GM21515 (cell line): ENCODE measurements at regions not wholly inside any gene's neighbourhood (a gene's known extent, or its start where the extent isn't known, plus 50 kb on each side); places are given as distances from the start of the nearest gene placed in this dataset.

Experiments
- ATAC-seq: cut with Tn5 transposase; IDR thresholded peaks from one replicate; pipeline ENCODE4 v1.9.1; 2021; ENCODE audit not compliant: unreplicated experiment

DNA sequence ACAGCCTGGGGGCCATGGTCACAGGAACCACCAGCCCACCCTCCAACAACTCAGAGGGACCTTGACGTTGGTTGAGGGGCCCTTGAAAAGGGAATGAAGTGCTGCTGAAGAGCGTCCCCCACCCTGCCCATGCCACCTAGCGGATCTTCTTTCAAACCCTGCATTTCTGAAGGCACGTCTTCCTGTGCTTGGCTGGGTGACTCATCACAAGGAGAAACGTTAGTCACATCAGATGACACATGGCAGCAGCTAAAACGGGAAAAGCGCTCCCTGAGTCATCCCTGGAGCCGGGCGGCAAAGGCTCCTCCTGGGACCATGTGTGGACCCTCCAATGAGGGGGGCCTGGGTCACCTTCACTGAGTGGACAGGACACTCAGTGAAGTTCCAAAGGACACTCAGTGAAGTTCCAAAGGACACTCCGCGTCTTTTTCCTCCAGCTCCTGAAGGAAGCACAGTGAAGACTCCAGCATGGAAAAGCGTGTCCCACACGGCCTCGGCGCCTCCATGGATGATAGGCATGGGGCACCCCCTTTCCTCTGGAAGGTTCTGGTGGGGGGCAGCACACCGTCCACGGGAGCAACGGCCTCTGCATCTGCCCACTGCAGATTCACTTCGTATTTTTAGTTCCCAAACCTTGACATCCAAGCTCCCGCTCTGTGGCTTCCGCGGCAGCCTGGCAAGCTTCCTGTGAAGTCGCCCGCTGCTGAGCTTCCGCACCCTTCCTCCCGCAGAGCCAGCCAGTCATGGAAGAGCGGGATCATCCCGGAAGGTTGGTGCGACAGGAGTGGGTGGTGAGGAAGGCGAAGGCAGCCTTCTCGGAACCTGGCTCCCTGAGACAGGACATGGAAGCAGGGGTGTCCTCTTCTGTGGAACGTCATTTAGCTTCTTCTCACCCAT is 383.4 kb downstream of the VRK1 start:
- ATAC-seq, result no peak

DNA sequence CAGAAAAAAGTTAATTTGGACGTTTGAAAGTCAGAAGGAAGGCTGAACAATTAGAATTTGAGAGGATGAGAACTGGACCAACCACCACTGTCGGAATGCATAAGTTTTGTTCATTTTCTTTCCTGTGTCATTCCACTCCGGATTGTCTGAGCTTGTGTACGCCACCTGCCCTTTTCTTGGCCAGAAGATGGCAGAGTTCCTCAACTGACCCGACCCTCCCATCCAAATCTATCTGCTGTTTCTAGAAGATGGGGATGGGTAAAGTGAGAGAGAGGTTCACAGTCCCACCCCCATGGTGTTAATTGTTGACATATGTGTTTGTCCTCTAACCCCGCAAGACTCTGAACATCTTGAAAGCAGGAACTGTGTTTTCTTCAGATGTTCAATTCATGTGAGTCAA is 388.0 kb downstream of the VRK1 start:
- no peak for ATAC-seq

DNA sequence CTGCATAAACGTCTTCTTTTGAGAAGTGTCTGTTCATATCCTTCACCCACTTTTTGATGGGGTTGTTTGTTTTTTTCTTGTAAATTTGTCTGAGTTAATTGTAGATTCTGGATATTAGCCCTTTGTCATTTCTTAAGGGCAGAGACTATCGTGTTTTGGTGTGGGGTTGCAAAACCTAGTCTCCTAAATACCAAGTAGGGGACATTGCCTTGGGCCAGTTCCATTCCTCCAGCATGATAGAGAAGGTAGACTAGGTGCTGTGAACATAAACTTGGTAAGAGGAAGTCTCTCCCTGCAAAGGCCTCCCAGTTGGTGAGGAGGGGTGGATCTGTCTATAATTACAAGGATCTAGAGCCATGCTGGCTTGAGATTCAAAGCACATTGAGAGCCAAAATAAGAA is 390.7 kb downstream of the VRK1 start:
- ATAC-seq, result no peak

DNA sequence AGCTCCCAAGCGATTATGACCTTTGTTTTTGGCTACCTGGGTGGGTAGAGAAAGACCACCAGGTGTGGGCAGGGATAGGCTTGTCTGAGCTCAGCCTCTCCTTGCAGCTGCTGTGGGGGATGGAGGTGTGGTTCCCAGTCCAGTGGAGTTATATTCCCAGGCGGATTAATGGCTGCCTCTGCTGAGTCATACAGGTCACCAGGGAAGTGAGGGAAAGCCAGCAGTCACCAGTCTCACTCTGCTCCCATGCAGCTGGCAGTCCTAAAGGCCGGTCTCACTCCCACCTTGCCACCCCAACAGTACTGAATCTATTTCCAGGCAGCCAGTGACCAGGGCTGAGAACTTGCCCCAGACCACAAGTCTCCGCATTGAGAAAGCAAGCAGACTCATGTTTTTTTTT is 399.2 kb downstream of the VRK1 start:
- no peak for ATAC-seq

DNA sequence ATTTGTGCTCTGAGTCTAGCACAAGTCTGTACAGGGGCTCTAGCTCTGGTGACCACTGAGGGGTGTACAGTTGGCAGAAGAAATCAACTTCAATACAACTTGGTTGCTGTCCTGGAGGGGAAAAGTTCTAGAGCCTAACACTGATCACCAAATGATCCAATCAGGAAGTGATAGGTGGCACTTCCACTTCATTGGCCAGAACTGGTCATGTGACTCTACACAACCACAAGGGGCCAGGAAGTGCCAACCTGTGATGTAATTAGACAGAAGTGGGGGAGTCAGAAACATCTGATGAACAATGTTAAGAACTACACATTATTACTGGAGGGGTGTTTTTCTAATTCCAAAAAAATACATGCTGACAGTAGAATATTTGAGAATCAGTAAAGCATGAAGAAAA is 401.6 kb downstream of the VRK1 start:
- no peak for ATAC-seq

DNA sequence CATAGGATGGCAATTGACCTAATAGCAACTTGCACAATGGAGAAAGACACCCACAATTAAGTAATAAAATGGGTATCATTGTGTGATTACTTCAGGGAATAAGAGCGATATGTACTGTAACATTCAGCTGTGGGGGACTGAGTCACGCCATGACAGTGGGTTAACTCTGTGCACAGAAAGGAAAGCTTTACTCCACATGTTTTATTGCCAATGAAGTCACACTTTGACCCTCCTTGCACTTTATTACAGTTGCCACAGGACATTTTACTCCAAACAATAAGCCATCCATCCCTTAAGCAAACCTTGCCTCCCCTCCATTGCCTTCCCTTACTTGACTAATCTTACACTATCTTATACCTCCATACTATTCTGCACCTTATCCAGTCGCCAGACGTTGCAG is 403.1 kb downstream of the VRK1 start:
- no peak for ATAC-seq

DNA sequence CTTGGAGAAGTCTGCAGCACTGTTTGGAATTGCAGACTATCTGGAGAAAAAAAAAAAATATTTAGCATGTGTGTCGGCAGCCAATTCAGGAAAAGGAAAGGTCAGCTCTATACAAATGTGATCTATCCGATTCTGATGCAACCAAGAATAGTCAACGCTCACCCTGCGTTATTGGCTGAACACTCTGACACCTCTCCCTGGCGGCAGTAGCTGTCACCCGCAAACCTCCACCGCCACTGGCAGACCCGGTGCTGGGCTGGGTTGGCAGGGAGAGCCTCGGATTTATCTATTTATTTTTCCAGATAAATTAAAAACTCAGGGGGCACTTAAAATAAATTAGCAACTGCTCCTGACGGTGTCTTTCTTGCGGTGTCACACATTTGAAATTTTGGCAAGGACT is 409.7 kb downstream of the VRK1 start:
- no peak for ATAC-seq

DNA sequence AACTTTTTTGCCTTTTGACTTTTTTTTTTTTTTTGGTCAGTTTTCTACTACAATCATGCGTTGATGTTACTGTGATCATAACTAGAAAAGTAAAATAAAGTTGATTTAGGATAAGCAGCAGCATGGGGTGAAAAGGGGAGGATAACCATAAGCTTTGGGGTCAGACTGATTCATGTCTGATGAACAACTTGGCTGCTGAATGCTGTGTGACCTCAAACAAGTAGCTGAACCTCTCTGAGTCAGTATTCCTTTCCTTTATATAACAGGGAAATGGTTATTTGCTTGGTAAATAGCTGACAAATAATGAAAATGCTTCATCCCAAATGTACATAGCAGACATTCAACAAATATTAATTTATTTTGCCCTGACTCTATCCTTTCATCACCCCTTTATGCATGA is 413.0 kb downstream of the VRK1 start:
- no peak for ATAC-seq

DNA sequence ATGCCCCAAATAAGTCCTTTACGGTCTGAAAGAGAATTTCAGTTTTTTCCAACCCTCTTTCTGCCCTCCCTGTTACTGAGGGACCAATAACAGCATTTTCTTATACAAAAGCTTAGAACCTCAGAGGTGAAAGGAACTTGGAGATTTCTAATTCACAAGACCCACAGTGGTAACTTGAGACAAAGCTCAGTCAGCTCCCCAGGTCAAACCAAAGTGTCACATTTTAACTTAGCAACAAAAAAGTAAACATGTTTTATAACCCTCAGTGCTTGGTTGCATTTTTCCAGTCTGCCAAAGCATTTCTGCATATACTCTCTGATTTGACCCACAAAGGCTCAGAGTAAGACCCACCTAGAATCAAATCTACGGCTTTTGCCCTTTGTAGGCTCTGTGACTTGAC is 415.2 kb downstream of the VRK1 start:
- no peak for ATAC-seq

DNA sequence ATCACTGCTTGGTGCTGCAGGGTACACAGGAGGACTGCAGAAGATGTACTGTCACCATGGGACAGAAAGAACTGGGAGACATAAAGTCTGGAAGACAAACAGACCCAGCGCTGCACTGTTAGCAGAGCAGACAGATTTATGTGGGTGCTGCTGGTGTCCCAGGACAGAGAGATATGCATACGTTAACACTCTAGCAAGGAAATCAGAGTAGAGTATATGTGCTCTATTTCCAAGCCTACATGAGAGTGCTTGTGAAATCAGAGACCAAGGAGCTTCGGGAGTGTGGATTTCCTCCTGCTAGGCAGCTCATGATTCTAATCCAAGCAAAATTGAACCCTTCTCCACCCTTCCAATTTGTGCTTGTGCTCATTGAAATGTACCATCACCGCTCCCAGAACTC is 416.5 kb downstream of the VRK1 start:
- no peak for ATAC-seq

DNA sequence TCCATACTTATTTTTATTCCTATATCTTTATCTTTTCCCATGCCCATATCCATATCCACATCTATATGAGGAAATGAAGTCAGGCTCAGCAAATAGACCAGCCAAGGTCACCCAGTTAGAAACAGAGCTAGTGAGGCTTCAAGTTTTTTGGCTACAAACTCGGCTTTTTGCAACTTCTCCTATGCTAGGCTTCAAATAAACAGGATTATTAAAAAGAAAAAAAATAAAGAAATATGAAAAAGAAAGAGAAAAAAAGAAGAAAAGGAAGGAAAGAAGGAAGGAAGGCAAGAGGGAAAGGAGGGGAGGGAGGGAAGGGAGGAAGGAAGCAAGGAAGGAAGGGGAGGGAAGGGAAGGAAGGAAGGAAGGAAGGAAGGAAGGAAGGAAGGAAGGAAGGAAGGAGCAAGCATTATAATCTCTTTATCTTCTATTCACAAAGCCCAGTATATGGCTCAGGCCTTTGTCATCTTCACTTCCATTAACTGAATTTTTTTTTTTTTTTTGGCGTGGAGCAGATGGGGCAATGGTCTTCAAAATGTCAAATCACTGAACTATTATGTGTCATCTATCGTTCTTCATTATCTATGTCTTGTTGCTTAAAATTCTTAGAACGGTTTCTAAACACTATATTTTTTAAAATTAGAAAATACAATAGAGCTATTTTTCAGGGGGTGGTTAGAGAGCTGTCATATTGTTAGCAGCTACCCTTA is 418.2 kb downstream of the VRK1 start:
- no peak for ATAC-seq

DNA sequence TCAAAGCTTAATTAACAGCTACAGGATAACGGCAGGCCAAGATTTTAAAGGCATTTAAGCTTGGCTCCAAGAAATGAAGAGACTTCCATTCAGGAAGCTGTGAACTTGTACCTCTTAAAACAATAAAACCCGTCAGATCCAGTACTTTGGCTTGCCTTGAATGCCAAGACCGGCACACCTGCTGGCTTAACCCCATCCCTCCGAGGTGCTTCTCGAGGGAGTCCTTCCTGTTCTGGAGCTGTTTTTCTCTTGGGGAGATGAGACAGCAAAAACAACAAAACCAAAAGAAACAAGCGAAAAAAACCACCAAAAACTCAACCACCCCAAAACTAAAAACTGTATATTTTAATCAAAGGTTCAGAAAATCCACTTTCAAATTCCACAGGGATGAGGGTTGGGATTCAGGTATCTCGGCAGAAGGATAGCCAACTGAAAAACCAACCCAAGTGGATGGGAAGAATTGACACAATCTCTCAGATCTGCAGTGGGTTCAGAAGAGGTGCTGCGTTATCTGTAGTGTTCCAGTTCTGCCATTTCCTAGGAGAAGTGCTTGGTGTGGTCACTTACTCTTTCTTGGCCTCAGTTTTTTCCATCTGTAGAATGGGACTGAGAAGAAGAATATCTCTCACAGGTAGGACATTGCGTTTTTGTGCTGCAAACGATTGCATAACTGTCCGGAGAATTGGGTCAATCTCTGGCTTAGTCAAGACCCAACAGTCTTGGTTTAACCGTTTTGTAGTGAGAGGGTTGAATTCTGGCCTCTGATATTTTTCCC is 420.1 kb downstream of the VRK1 start:
- ATAC-seq, result no peak

DNA sequence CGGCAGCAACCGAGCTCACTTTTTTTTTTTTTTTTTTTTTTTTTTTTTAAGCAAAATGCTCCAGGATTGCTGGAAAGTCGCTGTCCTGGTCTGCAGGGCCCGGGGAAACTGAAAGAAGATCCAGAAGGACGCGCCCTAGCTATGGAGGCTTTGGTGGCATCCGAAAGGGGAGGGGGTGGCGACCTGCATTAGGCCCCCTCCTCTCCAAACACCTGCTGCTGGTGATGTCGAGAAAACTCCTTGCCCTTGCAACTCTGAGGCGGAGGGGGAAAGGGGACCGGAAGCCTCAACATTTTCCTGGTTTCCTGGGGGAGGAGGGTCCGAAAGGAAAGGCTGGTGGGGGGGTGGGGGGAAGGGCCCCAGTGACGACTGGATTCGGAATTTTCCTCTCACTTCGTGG is 421.1 kb downstream of the VRK1 start:
- ATAC-seq, result no peak

DNA sequence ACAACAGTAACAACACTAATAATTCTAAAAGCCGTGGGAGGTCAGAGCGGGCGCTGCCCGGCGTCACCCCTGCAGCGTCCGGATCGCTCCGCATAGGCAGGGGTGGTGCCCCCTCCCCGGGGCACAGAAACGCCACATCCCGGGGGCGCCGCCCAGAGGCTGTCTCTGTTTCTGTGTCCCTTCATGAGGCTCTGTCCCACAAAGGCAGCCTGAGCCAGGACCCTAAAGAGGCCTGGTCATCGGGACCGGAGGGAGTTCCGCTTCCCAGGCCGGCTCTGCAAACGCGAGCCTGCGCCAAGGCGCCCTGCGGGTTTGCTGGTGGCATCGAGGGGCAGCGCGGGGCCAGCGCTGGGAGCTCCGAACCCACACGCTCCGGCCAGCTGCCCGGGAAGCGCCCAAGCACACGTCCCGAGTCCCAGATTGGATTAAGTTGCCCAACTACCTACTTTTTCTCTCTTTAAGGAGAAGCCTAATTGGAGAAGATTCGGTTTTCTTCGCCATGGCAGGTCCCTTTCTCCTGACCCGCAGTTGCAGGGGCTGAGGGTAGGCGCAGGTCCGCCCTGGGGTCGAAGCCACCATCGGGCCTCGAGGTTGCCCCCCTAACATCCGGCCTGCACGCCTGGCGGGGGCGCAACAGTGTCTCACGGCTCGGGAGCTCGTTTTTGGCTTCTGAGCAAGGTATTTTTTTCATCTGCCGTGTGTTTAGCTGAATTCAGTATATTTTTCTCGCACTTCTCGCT is 421.7 kb downstream of the VRK1 start:
- no peak for ATAC-seq

DNA sequence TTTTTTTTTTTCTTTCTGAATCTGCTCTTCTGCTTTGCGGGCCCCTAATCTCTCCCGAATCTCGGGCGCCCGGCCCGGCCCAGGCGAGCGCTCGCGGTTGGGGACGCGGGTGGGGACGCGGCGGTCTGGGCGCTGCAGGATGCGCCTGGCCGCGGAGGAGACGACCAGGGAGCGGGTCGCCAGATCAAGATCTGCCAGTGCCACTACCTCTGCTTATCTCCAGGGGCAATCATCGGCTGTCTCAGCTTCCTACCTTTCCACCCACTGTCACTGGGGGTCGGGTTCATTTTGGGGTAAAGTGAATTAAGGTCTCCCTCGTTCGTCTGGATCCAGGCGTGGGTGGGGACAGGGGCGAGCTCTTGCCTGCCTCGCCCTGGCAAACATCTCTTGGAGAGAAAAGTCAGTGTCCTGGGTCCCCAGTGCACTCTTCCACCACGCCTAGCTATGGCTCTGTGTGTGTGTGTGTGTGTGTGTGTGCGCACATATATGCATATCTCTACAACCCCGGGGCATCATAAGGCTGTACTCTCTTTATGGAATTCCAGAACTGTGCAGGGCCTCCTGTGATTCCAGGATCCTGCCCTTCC is 422.3 kb downstream of the VRK1 start:
- no peak for ATAC-seq

DNA sequence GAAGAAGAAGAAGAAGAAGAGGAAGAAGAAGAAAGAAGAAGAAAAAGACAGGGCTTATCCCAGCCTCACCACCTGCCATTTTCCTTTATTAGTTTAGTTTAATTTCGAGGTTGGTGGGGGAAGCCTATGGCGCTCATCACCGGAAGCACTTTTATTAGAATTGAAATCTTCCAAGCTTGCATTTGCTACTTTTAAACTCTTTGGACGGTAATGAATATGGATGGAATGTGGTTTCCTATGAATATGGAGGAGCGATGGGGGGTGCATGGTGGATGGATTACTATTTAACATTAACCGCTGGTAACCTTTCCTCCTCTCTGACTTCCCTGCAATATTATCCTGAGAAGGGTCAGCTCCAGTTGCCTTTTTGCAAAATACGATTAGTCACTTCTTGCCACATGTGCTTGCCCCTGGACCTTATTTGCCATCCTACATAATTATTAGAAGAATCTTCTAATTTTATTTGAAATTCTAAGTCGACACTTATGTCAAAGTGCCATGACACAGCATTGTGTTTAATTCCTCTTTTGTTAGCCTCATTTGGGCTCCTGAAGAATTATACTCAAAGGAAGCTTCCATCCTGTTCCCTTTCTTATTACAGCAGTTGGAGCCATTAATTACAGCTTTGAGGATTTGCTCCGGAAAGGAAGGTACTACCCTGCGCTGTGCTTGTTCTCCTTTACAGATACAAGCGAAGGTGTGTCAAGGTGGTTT is 424.5 kb downstream of the VRK1 start:
- ATAC-seq, result no peak

DNA sequence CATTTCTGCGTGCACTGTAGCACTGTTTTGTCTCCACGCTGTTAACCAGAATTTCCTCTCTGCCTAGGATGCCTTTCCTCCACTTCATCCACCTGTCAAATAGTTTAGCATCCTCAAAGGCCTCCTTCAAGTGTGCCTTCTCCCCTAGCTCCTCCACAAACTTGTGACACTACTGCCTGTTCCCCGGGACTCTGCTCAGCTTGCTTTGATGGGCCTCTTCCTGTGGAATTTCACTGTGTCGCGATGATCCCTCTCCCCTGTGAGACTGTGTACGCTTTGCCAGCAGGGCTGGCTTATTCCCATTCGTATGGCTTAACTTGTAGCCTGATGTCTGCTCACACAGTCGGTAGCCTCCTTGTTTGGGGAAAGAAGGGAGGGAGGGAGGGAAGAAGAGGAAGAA is 426.8 kb downstream of the VRK1 start:
- ATAC-seq, result no peak

DNA sequence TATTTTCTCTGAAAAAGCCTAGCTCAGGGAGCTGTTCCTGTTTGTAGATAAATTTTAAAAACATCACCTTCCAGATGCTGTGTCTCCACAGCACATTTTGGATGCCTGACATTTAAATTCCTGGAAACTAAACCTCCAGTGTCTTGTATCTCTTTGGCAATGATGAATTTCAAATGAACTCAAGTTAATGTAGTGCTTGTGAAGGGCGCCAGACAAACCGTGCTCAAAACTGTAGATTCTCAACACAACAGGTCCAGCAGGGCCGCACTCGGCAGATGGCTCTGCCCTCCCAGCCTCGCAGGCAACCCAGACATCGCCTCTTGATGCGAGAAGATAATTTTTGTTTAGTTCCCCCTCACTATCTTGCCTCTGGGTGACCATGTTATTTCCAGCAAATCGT is 432.9 kb downstream of the VRK1 start:
- ATAC-seq, result no peak

DNA sequence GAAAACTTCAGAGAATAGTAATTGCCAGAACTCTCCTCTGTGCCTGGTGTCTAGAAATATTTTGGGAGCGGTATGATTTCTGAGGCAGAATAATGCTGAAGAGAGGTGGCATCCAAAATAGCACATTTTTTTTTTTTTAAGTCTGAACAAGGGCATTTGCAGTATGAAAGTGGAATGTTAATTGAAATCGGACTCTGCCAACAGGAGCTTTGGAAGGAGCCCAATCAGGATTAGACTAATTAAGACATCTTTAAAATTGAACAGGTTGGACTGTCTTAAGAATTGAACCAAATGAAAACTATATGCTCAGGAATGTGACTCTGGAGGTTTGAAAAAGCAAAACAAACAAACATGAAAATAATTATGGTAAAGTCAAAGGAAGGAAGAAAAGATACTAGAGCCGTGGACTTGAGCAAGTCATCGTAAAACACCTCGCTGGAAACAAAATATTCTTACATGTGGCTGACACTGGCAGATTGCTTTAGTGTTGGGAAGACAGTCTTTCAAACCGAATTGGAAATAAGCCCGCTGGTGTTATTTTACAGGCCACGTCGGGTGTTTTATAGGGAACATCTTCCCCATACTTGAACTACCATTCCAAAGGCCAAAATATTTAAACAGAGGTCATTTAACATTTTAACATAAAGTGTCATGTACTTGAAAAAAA is 436.3 kb downstream of the VRK1 start:
- ATAC-seq, result no peak

DNA sequence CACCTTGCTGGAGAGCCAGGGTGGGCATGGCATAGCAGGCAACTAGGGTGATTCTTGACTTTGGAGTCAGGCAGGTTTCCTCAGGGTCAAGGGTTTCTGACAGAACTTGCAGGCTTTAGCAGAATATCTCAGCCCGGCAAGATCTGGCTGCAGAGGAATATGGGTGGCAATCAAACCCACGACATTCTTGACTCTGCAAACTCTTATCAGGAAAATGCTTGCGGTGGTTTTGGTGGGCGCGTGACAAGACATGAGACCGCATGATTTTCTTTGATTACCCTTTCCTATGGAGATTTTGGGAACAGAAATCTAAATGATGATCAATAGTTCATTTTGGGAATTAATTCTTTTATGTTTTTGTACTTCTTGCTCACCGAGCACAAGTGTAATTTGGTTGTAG is 449.5 kb downstream of the VRK1 start:
- no peak for ATAC-seq
